Trophoblast cell (in vitro differentiated cells and primary cell): ENCODE measurements at regions not wholly inside any gene's neighbourhood (a gene's known extent, or its start where the extent isn't known, plus 50 kb on each side); places are given as distances from the start of the nearest gene placed in this dataset.
"Not testable (repeated sequence)": the region's sequence is repeated elsewhere in the genome, so short reads cannot be mapped to it uniquely, and the experiment has no call there.

Experiments used
- DNase-seq, 2 donors: peaks; one replicate each; pipeline ENCODE4 v3.0.0-alpha.2; 2016
- H2AFZ ChIP-seq: 2 replicates; pipeline ENCODE4 v1.6.1; 2013; ENCODE audit warnings: low read length, moderate library complexity, mild to moderate bottlenecking; ENCODE audit not compliant: insufficient read depth, poor library complexity
- H2AK5ac ChIP-seq: 2 replicates; pipeline ENCODE4 v1.6.1; 2013; ENCODE audit warnings: mild to moderate bottlenecking, low read length
- H2BK120ac ChIP-seq: 2 replicates; pipeline ENCODE4 v1.6.1; 2013; ENCODE audit warnings: low read length, mild to moderate bottlenecking, moderate library complexity; ENCODE audit not compliant: insufficient read depth, poor library complexity
- H2BK12ac ChIP-seq: 2 replicates; pipeline ENCODE4 v1.6.1; 2013; ENCODE audit warnings: mild to moderate bottlenecking, low read length, moderate library complexity
- H2BK5ac ChIP-seq: 2 replicates; pipeline ENCODE4 v1.6.1; 2013; ENCODE audit warnings: low read length, low read depth, moderate library complexity, mild to moderate bottlenecking; ENCODE audit not compliant: poor library complexity
- H3K14ac ChIP-seq: 2 replicates; pipeline ENCODE4 v1.6.1; 2013; ENCODE audit warnings: mild to moderate bottlenecking, low read length
- H3K18ac ChIP-seq: 2 replicates; pipeline ENCODE4 v1.6.1; 2013; ENCODE audit warnings: mild to moderate bottlenecking, low read length
- H3K23ac ChIP-seq: 2 replicates; pipeline ENCODE4 v1.6.1; 2013; ENCODE audit warnings: low read length
- H3K27ac ChIP-seq: 2 replicates; pipeline ENCODE4 v1.5.1; 2013; ENCODE audit warnings: low read depth, mild to moderate bottlenecking, inconsistent platforms, low read length, moderate library complexity
- H3K27me3 ChIP-seq: 2 replicates; pipeline ENCODE4 v1.6.1; 2013; ENCODE audit warnings: inconsistent platforms, mild to moderate bottlenecking, low read length, moderate library complexity; ENCODE audit not compliant: insufficient read depth
- H3K36me3 ChIP-seq, 2 experiments: 1 replicate in 1 of 2; 2 replicates in 1 of 2; pipeline ENCODE4 v1.6.1; 2013; ENCODE audit warnings: low read length in 2 of 2, mild to moderate bottlenecking in 2 of 2, moderate library complexity in 1 of 2; ENCODE audit not compliant: insufficient read depth in 2 of 2, control insufficient read depth in 1 of 2
- H3K4ac ChIP-seq: 2 replicates; pipeline ENCODE4 v1.6.1; 2013; ENCODE audit warnings: low read depth, mild to moderate bottlenecking, low read length, moderate library complexity
- H3K4me1 ChIP-seq, 2 experiments: 1 replicate in 1 of 2; 2 replicates in 1 of 2; pipeline ENCODE4 v1.6.1; 2013; ENCODE audit warnings: low read length in 2 of 2, mild to moderate bottlenecking in 2 of 2, moderate library complexity in 1 of 2; ENCODE audit not compliant: insufficient read depth in 2 of 2, control insufficient read depth in 1 of 2
- H3K4me2 ChIP-seq: 2 replicates; pipeline ENCODE4 v1.6.1; 2013; ENCODE audit warnings: inconsistent platforms, mild to moderate bottlenecking, low read length, moderate library complexity
- H3K4me3 ChIP-seq: 2 replicates; pipeline ENCODE4 v1.5.1; 2013; ENCODE audit warnings: mild to moderate bottlenecking, low read depth, low read length, inconsistent platforms
- H3K79me1 ChIP-seq: one replicate; pipeline ENCODE4 v1.6.1; 2013; ENCODE audit warnings: low read length
- H3K79me2 ChIP-seq: 2 replicates; pipeline ENCODE4 v1.6.1; 2013; ENCODE audit warnings: low read length, mild to moderate bottlenecking; ENCODE audit not compliant: control insufficient read depth, insufficient read depth, poor library complexity
- H3K9ac ChIP-seq: 2 replicates; pipeline ENCODE4 v1.6.1; 2013; ENCODE audit warnings: mild to moderate bottlenecking, low read length
- H3K9me3 ChIP-seq: 2 replicates; pipeline ENCODE4 v1.6.1; 2013; ENCODE audit warnings: low read depth, mild to moderate bottlenecking, control low read depth, inconsistent platforms, low read length; ENCODE audit not compliant: insufficient read depth
- H4K12ac ChIP-seq: 2 replicates; pipeline ENCODE4 v1.6.1; 2013; ENCODE audit warnings: low read depth, mild to moderate bottlenecking, low read length, moderate library complexity
- H4K8ac ChIP-seq: 2 replicates; pipeline ENCODE4 v1.6.1; 2013; ENCODE audit warnings: low read depth, mild to moderate bottlenecking, low read length, moderate library complexity
- H4K91ac ChIP-seq: one replicate; pipeline ENCODE4 v1.6.1; 2013; ENCODE audit warnings: low read depth, mild to moderate bottlenecking, low read length, moderate library complexity
- WGBS: extraction: QIAGEN DNeasy Blood & Tissue Kit; methylation state at CpG from one replicate; pipeline ENCODE4 v1.1.7; 2013; ENCODE audit warnings: missing lambda C conversion rate; ENCODE audit not compliant: insufficient read length, insufficient coverage; ENCODE audit errors: extremely low coverage; 5-methylcytosine and 5-hydroxymethylcytosine counted together

GRCh38 chr9:85858056-85858750 is 82.7 kb upstream of the NAA35 start:
- Histone ChIP-seq H2AFZ (no peak overlapping the region), H2BK120ac (no peak overlapping the region), H3K23ac (no peak overlapping the region), H3K36me3 (no peaks in the 10 kb centered on the region), H3K9me3 (no peaks in the 10 kb centered on the region), H4K12ac (no peak overlapping the region), H3K79me1 (no peaks in the 10 kb centered on the region), H3K18ac (no peak overlapping the region), H3K4me1 (no peaks in the 10 kb centered on the region), H4K91ac (no peak overlapping the region), H3K27me3 (no peaks in the 10 kb centered on the region), H3K9ac (no peak overlapping the region), H3K79me2 (no peaks in the 10 kb centered on the region), H2AK5ac (no peak overlapping the region), H3K4ac (no peak overlapping the region), H3K4me3 (no peak overlapping the region), H3K4me2 (no peak overlapping the region), H3K27ac (peak overlapping the region; percentile 10), H3K14ac (no peak overlapping the region), H2BK12ac (no peak overlapping the region), H2BK5ac (no peak overlapping the region), H4K8ac (no peak overlapping the region)
- no peak for DNase-seq
- no CpG with 5 or more reads among the region's 5 CpGs for WGBS

- Histone ChIP-seq H3K27ac (no peak overlapping the region), H3K9me3 (no peaks in the 10 kb centered on the region), H3K79me1 (no peaks in the 10 kb centered on the region), H2AK5ac (no peak overlapping the region), H3K27me3 (no peaks in the 10 kb centered on the region), H4K91ac (no peak overlapping the region), H3K23ac (no peak overlapping the region), H3K4me3 (no peak overlapping the region), H3K4ac (no peak overlapping the region), H3K18ac (no peak overlapping the region), H3K14ac (no peak overlapping the region), H3K79me2 (no peaks in the 10 kb centered on the region), H2BK120ac (no peak overlapping the region), H2BK5ac (no peak overlapping the region), H2AFZ (no peak overlapping the region), H4K8ac (no peak overlapping the region), H4K12ac (no peak overlapping the region), H3K36me3 (no peaks in the 10 kb centered on the region), H2BK12ac (no peak overlapping the region), H3K4me1 (no peaks in the 10 kb centered on the region), H3K9ac (no peak overlapping the region), H3K4me2 (no peak overlapping the region)
- peak; percentile 33 to 69 for DNase-seq
- no CpG with 5 or more reads among the region's 1 CpG for WGBS
Measured at GRCh38 chr9:85859765-85860164, 81.2 kb upstream of the NAA35 start.

- not testable (repeated sequence) for H3K27ac ChIP-seq, H4K8ac ChIP-seq, H3K27me3 ChIP-seq, H3K14ac ChIP-seq, H2BK5ac ChIP-seq, DNase-seq, H3K4me2 ChIP-seq, H3K4me1 ChIP-seq, H3K23ac ChIP-seq, H2BK12ac ChIP-seq, H3K4me3 ChIP-seq, H3K79me2 ChIP-seq, H3K9me3 ChIP-seq, H4K12ac ChIP-seq, H2AK5ac ChIP-seq, H4K91ac ChIP-seq, H2AFZ ChIP-seq, H3K4ac ChIP-seq, H3K79me1 ChIP-seq, H3K36me3 ChIP-seq, H2BK120ac ChIP-seq, H3K9ac ChIP-seq, H3K18ac ChIP-seq
- no CpG with 5 or more reads among the region's 5 CpGs for WGBS
Measured at GRCh38 chr9:85861882-85862281, 79.1 kb upstream of the NAA35 start.

- no CpG with 5 or more reads among the region's 2 CpGs for WGBS
- Histone ChIP-seq H3K4me2 (no peak overlapping the region), H2BK120ac (no peak overlapping the region), H3K18ac (no peak overlapping the region), H3K23ac (no peak overlapping the region), H3K79me1 (no peaks in the 10 kb centered on the region), H4K8ac (no peak overlapping the region), H4K12ac (no peak overlapping the region), H3K4me3 (no peak overlapping the region), H3K9ac (no peak overlapping the region), H3K4ac (no peak overlapping the region), H3K27ac (no peak overlapping the region), H4K91ac (no peak overlapping the region), H3K79me2 (no peaks in the 10 kb centered on the region), H2AK5ac (no peak overlapping the region), H2AFZ (no peak overlapping the region), H3K14ac (no peak overlapping the region), H2BK12ac (no peak overlapping the region), H3K27me3 (no peaks in the 10 kb centered on the region), H2BK5ac (no peak overlapping the region), H3K9me3 (no peaks in the 10 kb centered on the region), H3K36me3 (no peaks in the 10 kb centered on the region), H3K4me1 (no peaks in the 10 kb centered on the region)
- no peak for DNase-seq
Measured at GRCh38 chr9:85863875-85864274, 77.1 kb upstream of the NAA35 start.
